K562 (cell line): ENCODE measurements at regions not wholly inside any gene's neighbourhood (a gene's known extent, or its start where the extent isn't known, plus 50 kb on each side); places are given as distances from the start of the nearest gene placed in this dataset.

ENCODE experiments used
- CHD2 ChIP-seq: IDR thresholded peaks from 2 replicates; pipeline ENCODE4 v1.6.1; 2011; ENCODE audit warnings: low read depth, low read length
- HLTF ChIP-seq: fragments of 450-650 bp; IDR thresholded peaks from 2 replicates; pipeline ENCODE4 v1.6.1; 2016
- KLF1 ChIP-seq: fragments of 450-650 bp; IDR thresholded peaks from 2 replicates; pipeline ENCODE4 v1.6.1; 2016; ENCODE audit warnings: missing genetic modification characterization, missing compliant biosample characterization
- MYNN ChIP-seq, 2 experiments: sonication (generic); formaldehyde crosslinking in 1 of 2; IDR thresholded peaks; 2 replicates each; pipeline versions ENCODE4 v1.5.0 to v1.6.1; 2016 to 2020; ENCODE audit warnings: antibody characterized with exemption in 1 of 2, missing genetic modification reagents in 1 of 2
- POLR2A ChIP-seq: fragments of 450-650 bp; conservative IDR thresholded peaks from 2 replicates; pipeline ENCODE4 v1.6.1; 2016
- RBM25 ChIP-seq: fragments of 200-400 bp; formaldehyde crosslinking; IDR thresholded peaks from 2 replicates; pipeline ENCODE4 v1.6.1; 2018; ENCODE audit warnings: low read length, low read depth, moderate library complexity; ENCODE audit not compliant: severe bottlenecking
- ZBTB17 ChIP-seq: fragments of 450-650 bp; formaldehyde crosslinking; IDR thresholded peaks from 2 replicates; pipeline ENCODE4 v1.4.0; 2020; ENCODE audit warnings: mild to moderate bottlenecking
- TF ChIP-seq, protein P1 (sequence below): IDR thresholded peaks from 2 replicates; pipeline ENCODE4 v1.6.1; 2012; ENCODE audit warnings: low read depth, low read length, improper control_type of control experiment, borderline replicate concordance
- TF ChIP-seq, protein P2 (sequence below), 2 experiments: fragments of 450-650 bp; formaldehyde crosslinking in 1 of 2; IDR thresholded peaks; 2 replicates each; pipeline versions ENCODE4 v1.4.0 to v1.6.1; 2014 to 2020; ENCODE audit warnings: mild to moderate bottlenecking in 2 of 2, borderline replicate concordance in 1 of 2, low read depth in 1 of 2

DNA sequence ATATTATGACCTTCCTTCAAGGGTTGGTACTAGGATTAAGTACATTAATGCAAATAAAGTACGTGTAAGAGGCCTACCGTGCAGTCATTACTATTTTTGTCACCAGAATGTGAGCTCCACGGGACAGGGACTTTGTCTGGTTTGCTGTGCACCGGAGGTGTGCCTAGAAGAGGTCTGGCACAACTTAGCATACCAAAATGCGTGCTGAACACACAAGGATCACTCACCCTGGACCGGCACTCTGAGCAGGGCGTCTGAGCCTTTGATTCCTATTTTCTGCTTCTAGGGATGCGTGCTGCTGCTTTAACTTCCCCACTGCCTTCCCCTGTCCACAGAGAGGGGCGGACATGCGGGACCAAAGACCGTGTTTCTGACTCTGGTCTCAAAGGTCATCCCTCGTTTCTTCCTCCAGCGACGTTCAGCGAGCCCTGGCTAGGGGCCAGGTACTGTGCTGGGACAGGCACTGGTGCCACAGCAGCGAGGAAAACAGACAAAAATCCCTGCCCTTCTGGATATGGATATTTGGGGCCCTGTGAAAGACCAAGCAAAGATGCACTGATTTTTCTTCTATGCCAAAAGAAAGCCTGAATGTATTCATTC lies 222.7 kb downstream of the BMP7 start:
- TF ChIP-seq RBM25 (no peak), POLR2A (no peak), CHD2 (no peak), HLTF (no peak), ZBTB17 (CRISPR knock-in tag) (no peak), MYNN (IDR thresholded peaks at IDR 0.05) (no peak), MYNN (CRISPR knock-in tag; IDR thresholded peaks at IDR 0.05) (no peak), KLF1 (tag) (no peak)
- TF ChIP-seq, protein P1, sequence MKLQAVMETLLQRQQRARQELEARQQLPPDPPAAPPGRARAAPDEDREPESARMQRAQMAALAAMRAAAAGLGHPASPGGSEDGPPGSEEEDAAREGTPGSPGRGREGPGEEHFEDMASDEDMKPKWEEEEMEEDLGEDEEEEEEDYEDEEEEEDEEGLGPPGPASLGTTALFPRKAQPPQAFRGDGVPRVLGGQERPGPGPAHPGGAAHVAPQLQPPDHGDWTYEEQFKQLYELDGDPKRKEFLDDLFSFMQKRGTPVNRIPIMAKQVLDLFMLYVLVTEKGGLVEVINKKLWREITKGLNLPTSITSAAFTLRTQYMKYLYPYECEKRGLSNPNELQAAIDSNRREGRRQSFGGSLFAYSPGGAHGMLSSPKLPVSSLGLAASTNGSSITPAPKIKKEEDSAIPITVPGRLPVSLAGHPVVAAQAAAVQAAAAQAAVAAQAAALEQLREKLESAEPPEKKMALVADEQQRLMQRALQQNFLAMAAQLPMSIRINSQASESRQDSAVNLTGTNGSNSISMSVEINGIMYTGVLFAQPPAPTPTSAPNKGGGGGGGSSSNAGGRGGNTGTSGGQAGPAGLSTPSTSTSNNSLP, result no peak
- TF ChIP-seq, protein P2, sequence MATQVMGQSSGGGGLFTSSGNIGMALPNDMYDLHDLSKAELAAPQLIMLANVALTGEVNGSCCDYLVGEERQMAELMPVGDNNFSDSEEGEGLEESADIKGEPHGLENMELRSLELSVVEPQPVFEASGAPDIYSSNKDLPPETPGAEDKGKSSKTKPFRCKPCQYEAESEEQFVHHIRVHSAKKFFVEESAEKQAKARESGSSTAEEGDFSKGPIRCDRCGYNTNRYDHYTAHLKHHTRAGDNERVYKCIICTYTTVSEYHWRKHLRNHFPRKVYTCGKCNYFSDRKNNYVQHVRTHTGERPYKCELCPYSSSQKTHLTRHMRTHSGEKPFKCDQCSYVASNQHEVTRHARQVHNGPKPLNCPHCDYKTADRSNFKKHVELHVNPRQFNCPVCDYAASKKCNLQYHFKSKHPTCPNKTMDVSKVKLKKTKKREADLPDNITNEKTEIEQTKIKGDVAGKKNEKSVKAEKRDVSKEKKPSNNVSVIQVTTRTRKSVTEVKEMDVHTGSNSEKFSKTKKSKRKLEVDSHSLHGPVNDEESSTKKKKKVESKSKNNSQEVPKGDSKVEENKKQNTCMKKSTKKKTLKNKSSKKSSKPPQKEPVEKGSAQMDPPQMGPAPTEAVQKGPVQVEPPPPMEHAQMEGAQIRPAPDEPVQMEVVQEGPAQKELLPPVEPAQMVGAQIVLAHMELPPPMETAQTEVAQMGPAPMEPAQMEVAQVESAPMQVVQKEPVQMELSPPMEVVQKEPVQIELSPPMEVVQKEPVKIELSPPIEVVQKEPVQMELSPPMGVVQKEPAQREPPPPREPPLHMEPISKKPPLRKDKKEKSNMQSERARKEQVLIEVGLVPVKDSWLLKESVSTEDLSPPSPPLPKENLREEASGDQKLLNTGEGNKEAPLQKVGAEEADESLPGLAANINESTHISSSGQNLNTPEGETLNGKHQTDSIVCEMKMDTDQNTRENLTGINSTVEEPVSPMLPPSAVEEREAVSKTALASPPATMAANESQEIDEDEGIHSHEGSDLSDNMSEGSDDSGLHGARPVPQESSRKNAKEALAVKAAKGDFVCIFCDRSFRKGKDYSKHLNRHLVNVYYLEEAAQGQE (IDR thresholded peaks at IDR 0.05; ENCODE audit: borderline replicate concordance), result no peak
- TF ChIP-seq, protein P2 (CRISPR knock-in tag; IDR thresholded peaks at IDR 0.05; ENCODE audit: low read depth), result no peak
